ENCODE measurements at regions not wholly inside any gene's neighbourhood (a gene's known extent, or its start where the extent isn't known, plus 50 kb on each side); places are given as distances from the start of the nearest gene placed in this dataset.
A peak's percentile ranks its signal among the peaks of the same experiment; 100 is the strongest.

DNA sequence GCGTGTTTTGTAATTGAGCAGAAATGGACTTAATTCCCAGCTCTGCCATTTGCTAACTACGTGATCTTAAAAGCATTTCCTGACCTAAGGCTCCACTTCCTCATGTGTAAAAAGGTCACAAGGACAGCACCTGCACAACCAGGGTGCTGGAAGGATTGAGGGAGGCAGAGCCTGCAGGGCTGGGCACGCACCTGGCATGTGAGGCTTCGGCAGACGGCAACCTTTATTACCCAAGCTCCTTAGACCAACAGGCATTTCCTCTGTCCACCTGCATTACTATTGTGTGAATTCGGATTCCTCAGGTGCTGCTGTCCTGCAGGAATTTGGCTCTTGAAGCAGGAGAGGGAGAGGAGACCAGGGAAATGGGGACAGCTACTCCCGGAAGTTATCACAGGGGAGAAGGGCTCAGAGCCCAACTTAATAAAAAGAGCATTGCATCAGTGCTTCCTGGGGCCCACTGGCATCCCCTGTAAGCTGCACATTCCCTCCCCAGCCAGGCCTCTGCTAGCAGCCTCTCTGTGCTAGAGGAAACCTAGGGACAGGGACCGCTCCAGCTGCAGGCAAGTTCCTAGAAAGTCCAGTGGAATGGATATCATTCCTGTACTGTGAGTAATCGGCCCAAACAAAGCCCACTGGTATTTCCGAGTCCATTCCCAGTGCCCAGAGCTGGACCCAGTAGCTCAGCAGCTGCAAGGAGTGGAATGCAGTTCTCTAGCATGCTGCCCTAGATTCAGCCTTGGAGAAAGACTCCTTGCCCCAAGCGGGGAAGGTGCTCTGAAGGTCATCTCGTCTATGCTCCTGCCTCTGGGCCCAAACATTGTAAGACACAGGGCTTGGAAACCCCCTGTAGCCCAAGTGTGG is 157.1 kb upstream of the CCND2 start:
- H3K27me3 Mint-ChIP-seq: no peaks in the 10 kb centered on the region
- peaks cover 85% of the 10 kb centered on the region for H3K4me1 Mint-ChIP-seq
- H3K27ac Mint-ChIP-seq: no peak overlapping the region
- ATAC-seq (no peak), DNase-seq (peak; percentile 35)
- peak overlapping the region; percentile 42 for H3K4me3 Mint-ChIP-seq
- peaks cover 2% of the 10 kb centered on the region for H3K36me3 Mint-ChIP-seq
- CTCF ChIA-PET: interaction anchor here (0.8 to 8.7 kb wide), 13 partner anchors 9 to 233 kb away, joined by 3 to 67 read pairs (median 5); no protein-coding TSS in a partner anchor
- no peaks in the 10 kb centered on the region for H3K9me3 Mint-ChIP-seq (ENCODE audit: low read depth)

DNA sequence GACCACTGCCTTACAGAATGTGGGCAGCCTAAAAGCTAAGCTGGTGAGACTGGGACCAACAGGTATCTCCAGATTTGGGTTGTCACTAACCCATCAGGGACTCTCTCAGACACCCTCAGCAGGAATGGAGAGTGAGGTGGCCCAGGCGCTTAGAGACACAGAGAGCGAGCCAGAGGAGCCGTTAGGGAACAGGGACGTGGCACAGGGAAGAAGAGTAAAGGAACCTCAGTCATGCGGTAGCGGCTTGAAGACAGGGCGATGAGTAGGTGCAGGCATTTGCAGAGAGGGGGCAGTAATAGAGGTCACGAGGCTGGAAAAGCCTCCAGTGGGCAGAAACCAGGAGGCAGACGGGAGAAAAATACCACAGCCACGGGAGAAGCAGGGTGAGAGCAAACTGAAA is 158.0 kb upstream of the CCND2 start:
- peak; percentile 39 for DNase-seq
- CTCF ChIA-PET: interaction anchor here (1.0 to 8.7 kb wide), 11 partner anchors 8 to 168 kb away, joined by 3 to 67 read pairs (median 6); partner anchors contain the start of gene CCND2
- Mint-ChIP-seq H3K36me3 (peaks cover 3% of the 10 kb centered on the region), H3K27me3 (no peaks in the 10 kb centered on the region), H3K4me3 (peak overlapping the region; percentile 42), H3K9me3 (ENCODE audit: low read depth) (no peaks in the 10 kb centered on the region), H3K27ac (peak overlapping the region; percentile 75), H3K4me1 (peaks cover 87% of the 10 kb centered on the region)
- ATAC-seq: no peak

DNA sequence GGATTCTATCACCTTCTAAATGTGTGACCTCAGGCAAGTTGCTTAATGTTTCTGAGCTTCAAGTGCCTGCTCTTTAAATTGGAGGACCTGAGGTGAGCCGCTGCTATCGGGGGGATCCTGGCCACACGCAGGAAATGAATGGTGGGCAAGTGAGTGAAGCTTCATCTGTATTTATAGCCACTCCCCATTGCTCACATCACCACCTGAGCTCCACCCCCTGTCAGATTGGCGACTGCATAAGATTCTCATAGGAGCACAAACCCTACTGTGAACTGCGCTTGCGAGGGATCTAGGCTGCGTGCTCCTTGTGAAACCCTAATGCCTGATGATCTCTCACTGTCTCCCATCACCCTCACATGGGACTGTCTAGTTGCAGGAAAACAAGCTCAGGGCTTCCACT is 158.6 kb upstream of the CCND2 start:
- CTCF ChIA-PET: interaction anchor here (0.7 to 8.7 kb wide), 14 partner anchors 8 to 168 kb away, joined by 3 to 67 read pairs (median 5); partner anchors contain the start of gene CCND2
- H3K4me1 Mint-ChIP-seq: peaks cover 87% of the 10 kb centered on the region
- no peaks in the 10 kb centered on the region for H3K27me3 Mint-ChIP-seq
- peak overlapping the region; percentile 72 for H3K27ac Mint-ChIP-seq
- H3K36me3 Mint-ChIP-seq: peaks cover 3% of the 10 kb centered on the region
- H3K9me3 Mint-ChIP-seq (ENCODE audit: low read depth): no peaks in the 10 kb centered on the region
- peak; percentile 70 for ATAC-seq
- H3K4me3 Mint-ChIP-seq: peak overlapping the region; percentile 42
- peak; percentile 88 for DNase-seq

DNA sequence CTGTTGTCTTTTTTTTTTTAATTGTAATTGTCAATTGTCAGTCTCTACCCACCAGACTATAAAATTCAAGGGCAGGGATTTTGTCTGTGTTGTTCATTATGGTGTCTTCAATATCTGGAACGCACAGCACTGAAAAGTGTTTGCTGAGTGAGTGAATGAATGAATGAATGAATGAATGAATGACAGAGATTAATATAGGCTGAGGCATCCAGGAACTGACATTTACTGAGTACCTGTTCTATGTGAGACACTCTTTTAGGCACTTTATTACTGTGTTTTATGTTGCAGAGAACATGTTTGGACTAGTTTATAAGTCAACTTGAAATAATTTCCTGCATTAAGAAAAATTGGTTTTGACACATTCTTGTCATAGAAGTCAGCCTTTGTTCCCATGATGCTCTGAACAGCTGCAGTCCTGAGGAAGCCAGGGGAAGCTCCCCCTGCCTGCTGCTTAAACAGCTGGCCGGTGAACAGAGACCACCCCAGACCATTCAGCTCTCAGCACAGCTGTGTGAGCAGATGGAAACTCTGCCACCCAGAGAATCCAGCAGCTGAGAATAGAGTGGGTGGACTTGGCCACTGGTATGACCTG is 160.7 kb upstream of the CCND2 start:
- ATAC-seq (no peak), DNase-seq (peak; percentile 40)
- H3K4me3 Mint-ChIP-seq: no peak overlapping the region
- H3K36me3 Mint-ChIP-seq: peaks cover 3% of the 10 kb centered on the region
- H3K4me1 Mint-ChIP-seq: peaks cover 88% of the 10 kb centered on the region
- CTCF ChIA-PET: interaction anchor here (1.1 to 8.7 kb wide), 3 partner anchors 29 to 163 kb away, joined by 4 to 67 read pairs (median 49); no protein-coding TSS in a partner anchor
- no peaks in the 10 kb centered on the region for H3K9me3 Mint-ChIP-seq (ENCODE audit: low read depth)
- peak overlapping the region; percentile 70 for H3K27ac Mint-ChIP-seq
- H3K27me3 Mint-ChIP-seq: no peaks in the 10 kb centered on the region

DNA sequence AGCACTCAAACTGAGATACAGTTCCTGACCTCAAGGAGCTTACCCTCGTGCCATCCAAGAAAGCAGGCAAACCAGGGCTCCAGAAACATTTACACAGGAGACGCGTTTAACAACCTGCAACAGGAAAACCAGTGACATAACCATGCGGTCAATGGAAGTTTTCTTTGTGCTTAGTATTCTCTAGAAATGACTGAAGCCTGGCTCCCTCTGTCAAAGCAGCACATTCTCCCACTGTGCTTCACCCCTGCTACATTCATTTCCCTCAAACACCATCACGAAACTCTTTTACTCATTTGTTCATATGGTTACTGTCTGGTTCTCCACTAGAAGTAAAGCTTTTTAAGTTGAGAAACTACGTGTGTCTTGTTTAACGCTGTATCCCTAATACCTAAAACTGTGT is 161.3 kb upstream of the CCND2 start:
- H3K36me3 Mint-ChIP-seq: peaks cover 3% of the 10 kb centered on the region
- peaks cover 87% of the 10 kb centered on the region for H3K4me1 Mint-ChIP-seq
- H3K27ac Mint-ChIP-seq: peak overlapping the region; percentile 70
- no peaks in the 10 kb centered on the region for H3K27me3 Mint-ChIP-seq
- DNase-seq: peak; percentile 65
- peak; percentile 17 for ATAC-seq
- no peak overlapping the region for H3K4me3 Mint-ChIP-seq
- CTCF ChIA-PET: interaction anchor here (1.1 to 8.7 kb wide), 3 partner anchors 30 to 164 kb away, joined by 4 to 67 read pairs (median 49); no protein-coding TSS in a partner anchor
- no peaks in the 10 kb centered on the region for H3K9me3 Mint-ChIP-seq (ENCODE audit: low read depth)

DNA sequence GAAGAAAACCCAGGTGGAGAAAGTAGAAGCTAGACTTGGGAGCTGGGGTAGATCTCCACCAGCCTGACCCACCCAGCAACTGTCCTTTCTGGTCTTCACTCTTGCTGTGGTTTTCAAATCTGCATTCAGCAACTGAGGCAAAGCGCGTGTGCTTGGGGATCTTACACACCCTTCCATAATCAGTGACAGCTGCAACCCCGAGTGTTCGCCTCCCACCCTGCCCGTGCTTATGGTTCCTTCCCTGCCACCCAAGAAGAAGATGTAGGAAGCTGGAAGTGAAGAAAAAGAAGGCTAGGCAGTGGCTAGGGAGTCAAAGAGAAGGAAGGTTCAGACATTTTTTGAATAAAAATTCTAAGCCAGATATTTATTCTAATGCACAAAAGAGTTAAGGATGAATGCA is 162.6 kb upstream of the CCND2 start:
- DNase-seq: peak; percentile 31
- Mint-ChIP-seq H3K9me3 (ENCODE audit: low read depth) (no peaks in the 10 kb centered on the region), H3K4me1 (peaks cover 88% of the 10 kb centered on the region), H3K27ac (no peak overlapping the region), H3K4me3 (no peak overlapping the region), H3K36me3 (peaks cover 3% of the 10 kb centered on the region), H3K27me3 (no peaks in the 10 kb centered on the region)
- CTCF ChIA-PET: interaction anchor here (0.9 to 2.5 kb wide), 5 partner anchors 31 to 166 kb away, joined by 3 to 10 read pairs (median 4); no protein-coding TSS in a partner anchor
- no peak for ATAC-seq

DNA sequence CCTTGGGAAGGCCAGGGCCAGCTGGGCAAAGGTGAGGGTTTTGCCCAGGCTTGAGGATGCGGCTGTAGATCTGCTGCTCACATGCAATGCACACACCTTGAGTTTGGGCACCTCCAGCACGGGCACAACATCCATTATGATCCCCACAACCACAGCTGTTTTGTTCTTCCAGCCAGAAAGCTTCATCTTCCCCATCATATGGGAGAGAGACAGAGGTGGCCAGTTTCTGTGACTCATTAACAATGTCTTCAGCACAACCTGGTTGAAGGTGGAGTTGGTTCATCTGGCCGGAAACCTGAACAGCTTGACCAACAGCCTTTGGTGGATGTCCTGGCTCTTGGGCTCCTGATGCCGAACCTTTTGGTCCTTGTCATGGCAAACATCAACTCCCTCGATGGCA is 163.7 kb upstream of the CCND2 start:
- CTCF ChIA-PET: interaction anchor here (1.0 to 2.5 kb wide), 5 partner anchors 32 to 224 kb away, joined by 3 to 10 read pairs (median 5); no protein-coding TSS in a partner anchor
- H3K4me3 Mint-ChIP-seq: no peak overlapping the region
- DNase-seq (peak; percentile 39), ATAC-seq (no peak)
- peaks cover 82% of the 10 kb centered on the region for H3K4me1 Mint-ChIP-seq
- H3K9me3 Mint-ChIP-seq (ENCODE audit: low read depth): no peaks in the 10 kb centered on the region
- no peaks in the 10 kb centered on the region for H3K27me3 Mint-ChIP-seq
- peaks cover 3% of the 10 kb centered on the region for H3K36me3 Mint-ChIP-seq
- no peak overlapping the region for H3K27ac Mint-ChIP-seq

DNA sequence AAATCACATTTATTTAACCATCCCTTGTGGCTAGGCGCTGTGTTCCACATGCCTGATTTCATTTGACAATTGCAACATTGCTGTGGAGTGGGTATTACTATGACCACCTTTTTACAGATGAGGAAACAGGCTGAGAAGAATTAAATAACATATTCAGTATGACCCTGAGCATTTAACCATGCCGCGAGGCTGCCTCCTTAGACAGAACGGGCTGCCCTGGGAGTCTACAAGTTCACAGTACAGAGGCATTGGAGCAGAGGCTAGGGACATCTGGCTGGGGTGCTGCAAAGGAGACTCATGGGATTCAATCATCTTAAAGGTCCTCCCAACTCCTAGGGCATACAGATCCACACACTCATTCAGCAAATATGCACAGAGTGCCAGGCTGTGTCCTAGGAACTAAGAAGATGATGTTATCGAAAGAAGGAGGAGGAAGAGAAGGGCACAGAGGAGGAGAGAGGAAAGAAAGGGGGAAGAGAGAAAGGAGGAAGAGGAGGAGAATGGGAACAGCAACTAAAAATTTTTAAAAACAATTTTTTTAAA is 164.7 kb upstream of the CCND2 start:
- Mint-ChIP-seq H3K9me3 (ENCODE audit: low read depth) (no peaks in the 10 kb centered on the region), H3K4me1 (peaks cover 77% of the 10 kb centered on the region), H3K36me3 (peaks cover 4% of the 10 kb centered on the region), H3K4me3 (no peak overlapping the region), H3K27me3 (peaks cover under 1% of the 10 kb centered on the region), H3K27ac (peak overlapping the region; percentile 52)
- DNase-seq (peak; percentile 37), ATAC-seq (no peak)
- CTCF ChIA-PET: interaction anchor here (1.3 to 3.9 kb wide), 9 partner anchors 8 to 223 kb away, joined by 5 to 71 read pairs (median 11); no protein-coding TSS in a partner anchor

DNA sequence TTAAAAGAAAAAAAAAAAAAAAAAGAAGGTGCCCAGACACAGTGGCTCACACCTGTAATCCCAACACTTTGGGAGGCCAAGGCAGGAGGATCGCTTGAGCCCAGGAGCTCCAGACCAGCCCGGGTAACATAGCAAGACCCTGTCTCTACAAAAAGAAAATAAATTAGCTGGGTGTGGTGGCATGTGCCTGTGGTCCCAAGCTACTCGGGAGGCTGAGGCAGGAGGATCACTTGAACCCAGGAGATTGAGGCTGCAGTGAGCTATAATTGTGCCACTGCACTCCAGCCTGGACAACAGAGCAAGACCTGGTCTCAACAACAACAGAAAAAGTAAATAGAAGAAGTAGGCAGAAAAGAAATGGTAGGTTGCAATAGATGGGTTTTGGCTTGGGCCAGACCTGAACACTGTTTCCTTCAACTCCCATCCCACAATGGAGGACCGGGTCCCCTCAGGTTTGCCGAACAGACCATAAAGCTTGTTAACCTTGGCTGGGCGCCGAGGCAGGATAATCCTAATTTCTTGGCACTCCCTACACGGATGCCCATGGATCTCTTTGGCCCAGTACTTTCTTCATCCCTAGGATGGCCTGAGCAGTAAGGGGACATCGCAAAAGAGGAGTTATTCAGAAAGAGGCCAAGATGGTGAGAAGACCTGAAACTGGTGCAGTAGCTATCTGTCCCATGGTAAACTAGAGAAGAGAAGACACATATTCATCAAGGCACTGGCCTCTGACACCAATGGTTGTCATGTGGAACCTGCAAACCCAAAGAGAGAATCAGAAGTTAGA is 165.5 kb upstream of the CCND2 start:
- CTCF ChIA-PET: interaction anchor here (0.5 to 3.9 kb wide), 42 partner anchors 8 to 399 kb away, joined by 3 to 72 read pairs (median 4); partner anchors contain the start of gene CCND2
- ATAC-seq: no peak
- Mint-ChIP-seq H3K4me1 (peaks cover 70% of the 10 kb centered on the region), H3K4me3 (no peak overlapping the region), H3K36me3 (peaks cover 6% of the 10 kb centered on the region), H3K9me3 (ENCODE audit: low read depth) (no peaks in the 10 kb centered on the region), H3K27ac (peak overlapping the region; percentile 95), H3K27me3 (peaks cover 2% of the 10 kb centered on the region)
- peak; percentile 40 for DNase-seq

DNA sequence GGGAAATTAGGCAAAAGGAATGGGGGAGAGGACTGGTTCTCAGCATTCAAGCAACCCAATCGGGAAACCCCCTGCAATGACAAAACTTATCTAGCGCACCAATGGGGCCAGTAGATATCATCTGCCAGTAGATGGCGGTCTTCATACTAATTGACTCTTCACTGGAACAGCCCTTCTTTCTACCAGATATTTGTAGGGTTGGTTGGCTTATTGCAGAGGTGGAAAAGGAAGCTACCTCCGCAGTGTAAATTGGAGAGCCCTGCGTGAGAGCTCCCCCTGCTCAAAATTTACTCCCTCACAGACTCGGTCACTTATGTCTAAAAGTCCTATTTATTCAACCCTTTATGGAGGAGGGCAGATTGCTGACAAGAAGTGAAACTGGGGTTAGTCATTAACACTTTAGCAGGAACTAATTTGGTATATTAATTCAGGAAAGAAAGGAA is 166.1 kb upstream of the CCND2 start:
- H3K27me3 Mint-ChIP-seq: peaks cover 6% of the 10 kb centered on the region
- peak overlapping the region; percentile 68 for H3K4me3 Mint-ChIP-seq

DNA sequence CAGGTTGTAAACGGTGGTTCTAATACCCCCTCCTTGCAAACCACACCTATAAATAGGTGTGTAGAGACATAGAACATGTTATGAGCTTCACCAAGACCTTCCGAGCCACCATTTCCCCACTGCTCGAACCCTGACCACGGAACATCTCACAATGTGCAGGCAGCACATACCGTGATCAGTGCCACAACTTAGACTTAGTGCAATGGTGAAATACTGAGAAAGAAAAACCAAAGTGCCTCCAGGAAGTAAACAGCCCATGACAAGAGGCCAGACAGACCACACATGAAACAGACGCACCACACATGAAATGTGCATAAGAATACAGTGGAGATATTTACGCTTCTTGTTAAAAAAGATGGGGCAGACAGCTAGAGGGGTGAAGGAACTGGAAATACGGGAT is 166.9 kb upstream of the CCND2 start:
- Mint-ChIP-seq H3K9me3 (ENCODE audit: low read depth) (no peaks in the 10 kb centered on the region), H3K4me3 (peak overlapping the region; percentile 68), H3K4me1 (peaks cover 55% of the 10 kb centered on the region), H3K27ac (peak overlapping the region; percentile 95), H3K27me3 (peaks cover 8% of the 10 kb centered on the region), H3K36me3 (peaks cover 5% of the 10 kb centered on the region)
- CTCF ChIA-PET: interaction anchor here (0.7 to 3.9 kb wide), 18 partner anchors 8 to 223 kb away, joined by 3 to 72 read pairs (median 9); partner anchors contain the start of gene CCND2
- ATAC-seq (peak; percentile 70), DNase-seq (peak; percentile 80)

More for the DNA sequence above, 166.1 kb upstream of the CCND2 start:
- CTCF ChIA-PET: interaction anchor here (0.5 to 3.9 kb wide), 42 partner anchors 8 to 400 kb away, joined by 3 to 72 read pairs (median 4); partner anchors contain the start of gene CCND2
- Mint-ChIP-seq H3K36me3 (peaks cover 6% of the 10 kb centered on the region), H3K4me1 (peaks cover 64% of the 10 kb centered on the region), H3K27ac (peak overlapping the region; percentile 95), H3K9me3 (ENCODE audit: low read depth) (no peaks in the 10 kb centered on the region)
- DNase-seq (peak; percentile 90), ATAC-seq (peak; percentile 91)

DNA sequence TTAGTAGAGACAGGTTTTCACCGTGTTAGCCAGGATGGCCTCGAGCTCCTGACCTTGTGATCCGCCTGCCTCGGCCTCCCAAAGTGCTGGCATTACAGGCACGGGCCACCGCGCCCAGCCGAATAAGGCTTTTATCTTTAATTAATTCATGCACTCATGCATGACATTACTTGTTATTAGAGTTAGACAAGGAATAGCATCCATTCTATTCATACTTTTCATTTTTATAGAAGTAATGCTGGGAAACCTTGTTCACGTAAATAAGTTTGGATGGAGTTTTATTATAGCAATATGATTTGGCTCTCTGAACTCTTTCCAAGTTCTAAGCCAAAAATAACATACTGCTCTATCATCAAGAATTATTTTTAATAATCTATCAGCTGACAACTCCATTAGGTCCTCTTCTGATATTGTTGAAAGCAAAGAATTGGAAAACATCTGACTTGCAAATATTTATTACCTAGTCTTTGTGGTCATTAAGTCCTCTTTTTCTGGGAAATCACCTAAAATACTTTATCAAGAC is 168.8 kb upstream of the CCND2 start:
- DNase-seq (no peak), ATAC-seq (no peak)
- H3K4me3 Mint-ChIP-seq: no peak overlapping the region
- no peak overlapping the region for H3K27ac Mint-ChIP-seq
- CTCF ChIA-PET: interaction anchor here (1.0 to 3.9 kb wide), 3 partner anchors 14 to 172 kb away, joined by 3 to 71 read pairs (median 3); no protein-coding TSS in a partner anchor
- peaks cover 3% of the 10 kb centered on the region for H3K36me3 Mint-ChIP-seq
- peaks cover 39% of the 10 kb centered on the region for H3K4me1 Mint-ChIP-seq
- H3K9me3 Mint-ChIP-seq (ENCODE audit: low read depth): no peaks in the 10 kb centered on the region
- peaks cover 8% of the 10 kb centered on the region for H3K27me3 Mint-ChIP-seq

Data from activated CD8-positive, alpha-beta memory T cell treated with anti-CD3 and anti-CD28 coated beads, Interleukin-2, amount 10 ng/mL, durations not matched to agents 7 days and 5 days (primary cell).